HT1080 (cell line): ENCODE measurements at regions not wholly inside any gene's neighbourhood (a gene's known extent, or its start where the extent isn't known, plus 50 kb on each side); places are given as distances from the start of the nearest gene placed in this dataset.
A peak's percentile ranks its signal among the peaks of the same experiment; 100 is the strongest.

Experiments used
- DNase-seq: peaks from one replicate; pipeline ENCODE4 v3.0.0-alpha.2; 2015; ENCODE audit warnings: low read depth

- DNase-seq = no peak
These were observed 737.8 kb downstream of the MATN1 start for GRCh38 chr1:29985606-29985945.

- DNase-seq = no peak
These were observed 738.4 kb downstream of the MATN1 start for GRCh38 chr1:29984862-29985605.

DNA sequence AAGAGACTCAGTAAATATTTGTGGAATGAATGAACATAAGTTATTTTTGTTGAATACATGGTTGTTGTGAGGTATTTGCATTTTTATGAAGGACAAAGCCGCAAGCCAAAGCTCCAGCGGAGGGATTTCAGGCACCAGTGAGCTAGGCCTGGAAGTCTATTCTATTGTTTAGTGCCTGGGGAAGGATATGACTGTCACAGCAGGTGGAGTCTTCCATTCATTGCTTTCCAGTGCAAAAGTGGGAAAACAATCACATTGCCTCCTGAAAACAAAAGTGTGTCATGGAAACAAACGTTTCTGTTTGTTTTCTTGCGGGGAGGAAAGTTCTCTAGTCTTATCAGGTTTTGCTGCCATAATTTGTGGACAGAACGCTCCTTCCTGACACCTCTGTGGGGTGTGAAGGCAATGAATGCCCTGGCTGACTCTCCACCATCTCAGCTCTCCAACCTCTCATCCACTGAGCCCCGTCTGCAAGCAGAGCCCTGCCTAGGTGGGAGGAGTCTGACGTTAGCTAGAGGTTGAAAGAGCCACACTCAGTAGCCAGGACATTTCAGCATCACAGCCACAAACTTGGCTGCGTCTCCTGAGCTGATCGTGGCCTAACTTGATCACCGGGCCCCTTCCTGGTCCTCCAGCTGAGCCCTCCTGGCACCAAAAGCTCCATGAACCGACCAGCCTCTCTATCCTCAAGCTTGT lies 739.1 kb downstream of the MATN1 start:
- DNase-seq = no peak

DNA sequence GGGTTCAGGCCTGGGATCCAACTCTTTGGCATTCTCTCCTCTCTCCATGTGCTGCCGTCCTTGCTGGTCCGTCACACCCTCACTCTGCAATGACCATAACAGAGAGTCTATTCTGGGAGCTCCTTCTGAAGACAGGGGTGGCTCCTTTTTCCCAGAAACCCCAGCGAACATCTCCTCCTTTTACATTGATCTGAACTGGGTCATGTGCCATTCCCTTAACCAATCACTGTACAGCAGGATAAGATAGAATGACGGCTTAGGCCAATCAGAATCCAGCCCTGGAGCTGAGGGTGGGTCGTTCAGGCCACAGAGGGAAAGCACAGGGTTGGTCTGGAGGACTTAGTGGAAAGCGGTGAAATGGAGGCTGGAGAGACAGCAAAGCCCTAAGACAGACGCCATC lies 740.1 kb downstream of the MATN1 start:
- DNase-seq = no peak

GRCh38 chr1:29981586-29982239 lies 741.7 kb downstream of the MATN1 start:
- no peak for DNase-seq

DNA sequence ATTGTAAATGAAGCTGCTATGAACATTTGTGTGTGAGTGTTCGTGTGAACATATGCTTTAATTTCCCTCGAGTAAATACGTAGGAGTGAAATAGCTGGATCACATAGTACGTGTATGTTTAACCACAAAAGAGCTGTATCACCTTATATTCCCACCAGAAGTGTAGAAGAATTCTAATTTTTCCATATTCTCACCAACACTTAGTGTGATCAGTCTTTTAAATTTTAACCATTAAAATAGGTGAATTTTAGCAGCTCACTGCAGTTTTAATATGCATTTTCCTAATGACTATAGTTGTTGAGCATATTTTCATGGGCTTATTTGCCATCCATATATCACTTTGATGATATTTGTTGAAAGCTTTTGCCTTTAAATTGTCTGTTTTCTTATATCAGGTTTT lies 741.2 kb downstream of the PTPRU start:
- DNase-seq = no peak

DNA sequence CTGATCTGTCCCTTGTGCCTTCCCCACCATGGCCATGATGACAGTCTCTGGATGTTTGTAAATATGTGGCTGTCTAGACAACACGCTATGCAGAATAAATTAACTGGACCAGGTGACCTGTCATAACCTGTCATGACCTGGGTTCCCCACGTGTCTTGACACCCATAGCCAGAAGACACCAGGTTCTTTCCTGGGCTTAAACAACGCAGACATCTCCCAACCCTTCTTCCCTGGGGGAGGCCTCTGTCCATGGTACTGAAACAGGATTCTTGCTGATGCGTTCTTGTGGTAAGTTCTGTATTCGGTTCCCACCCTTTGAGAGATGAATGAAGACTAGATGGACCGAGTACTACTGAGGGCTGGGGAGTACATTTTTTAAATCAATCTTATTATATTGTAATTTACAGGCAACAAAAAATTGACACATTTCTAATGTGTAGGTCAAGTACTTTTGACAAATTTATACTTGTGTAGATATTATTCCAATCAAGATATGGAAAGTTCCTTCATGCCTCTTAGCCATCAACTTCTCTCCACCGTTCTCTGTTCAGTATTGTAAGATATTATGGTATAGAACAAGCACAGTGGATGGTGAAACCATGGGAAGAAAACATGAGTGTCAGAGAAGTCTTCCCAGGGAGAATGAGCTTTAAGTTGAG lies 738.8 kb downstream of the PTPRU start:
- DNase-seq = no peak

- DNase-seq = peak; percentile 74
These were observed 738.0 kb downstream of the PTPRU start for GRCh38 chr1:29974316-29974724.

GRCh38 chr1:29973406-29973805 lies 737.1 kb downstream of the PTPRU start:
- no peak for DNase-seq

GRCh38 chr1:29972421-29973053 lies 736.2 kb downstream of the PTPRU start:
- DNase-seq = no peak

DNA sequence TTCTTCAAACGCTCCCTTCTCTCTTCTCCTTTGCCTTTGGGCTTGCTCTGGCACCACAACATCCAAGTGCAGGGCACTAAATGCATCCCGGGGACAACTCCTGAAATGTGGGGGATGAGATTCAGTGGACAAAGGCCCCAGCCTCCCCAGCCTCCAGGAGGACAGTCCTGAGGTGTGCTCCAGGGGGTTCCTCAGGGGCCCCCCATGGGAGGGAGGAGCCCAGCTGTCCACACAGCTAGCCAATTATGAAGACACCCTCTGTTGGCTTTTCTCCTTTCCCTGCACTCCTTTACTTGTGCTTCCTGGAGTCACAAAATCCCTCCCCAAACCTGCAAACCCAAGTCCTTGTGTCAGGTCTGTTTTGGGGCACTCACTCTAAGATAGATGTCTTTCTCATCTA lies 735.4 kb downstream of the PTPRU start:
- DNase-seq = no peak

DNA sequence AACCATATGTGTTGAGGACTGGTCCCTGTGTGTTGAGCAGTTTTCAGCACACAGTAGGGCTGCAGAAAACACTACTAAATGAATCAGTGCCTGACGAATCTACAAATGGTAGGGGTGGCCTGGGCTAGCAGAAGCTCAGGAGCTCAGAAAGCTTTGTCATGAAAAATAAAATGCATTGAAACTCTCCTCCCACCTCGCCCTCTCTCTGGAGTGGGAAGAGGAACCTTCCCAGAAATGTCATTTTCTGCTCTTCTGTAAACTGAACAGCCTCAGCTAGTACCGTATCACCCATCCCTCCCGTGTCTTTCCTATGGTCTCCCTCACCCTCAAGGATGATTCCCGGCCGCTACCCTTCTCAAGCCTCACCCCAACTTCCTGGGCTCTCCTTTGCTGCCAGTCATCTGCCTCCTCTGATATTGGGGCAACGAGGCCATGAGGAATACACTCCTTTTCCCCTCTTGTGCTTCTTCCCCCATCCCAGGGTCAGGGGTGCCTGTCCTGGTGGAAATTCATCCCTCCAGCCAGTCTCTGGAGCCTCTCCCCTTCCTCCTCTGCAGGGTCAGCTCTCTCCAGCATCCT lies 734.5 kb downstream of the PTPRU start:
- no peak for DNase-seq

DNA sequence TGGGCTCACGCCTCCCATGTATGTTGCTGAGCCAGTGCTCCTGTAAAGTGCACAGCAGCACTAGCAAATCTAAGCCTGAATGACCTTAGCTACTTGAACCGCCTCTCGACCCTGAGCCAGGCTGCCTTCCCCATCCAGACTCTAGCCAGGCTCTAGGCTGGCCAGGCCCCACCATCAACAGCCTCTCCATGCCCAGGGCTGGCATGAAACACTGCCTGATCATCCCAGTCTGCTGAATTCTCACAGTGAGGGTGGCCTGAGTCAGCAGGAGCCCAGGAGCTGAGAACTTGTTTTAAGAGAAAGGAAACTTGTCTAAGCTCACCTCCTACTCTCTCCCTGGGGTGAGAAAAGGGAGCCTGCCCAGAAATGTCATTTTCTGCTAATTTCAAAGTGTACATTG lies 733.3 kb downstream of the PTPRU start:
- no peak for DNase-seq

DNA sequence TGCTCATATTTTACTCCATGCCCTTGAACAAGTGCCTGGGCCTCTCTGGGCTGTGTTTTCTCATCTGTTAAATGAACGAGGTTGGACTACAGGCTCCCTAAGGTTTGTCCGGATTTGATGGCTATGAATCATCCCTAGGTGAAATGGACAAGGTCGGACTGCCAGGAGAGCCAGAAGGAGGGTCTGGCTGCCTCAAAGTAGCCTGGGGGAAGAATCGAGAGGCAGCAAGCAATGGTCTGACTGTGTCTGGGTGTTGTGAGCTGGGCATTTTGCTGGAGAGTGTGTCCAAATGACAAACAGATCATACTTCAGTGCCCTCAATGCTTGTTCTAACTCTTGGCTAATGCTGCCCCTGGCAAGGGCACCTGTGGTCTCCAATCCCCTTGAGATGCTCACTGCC lies 730.9 kb downstream of the PTPRU start:
- no peak for DNase-seq

GRCh38 chr1:29966526-29967045 lies 730.3 kb downstream of the PTPRU start:
- DNase-seq = no peak

GRCh38 chr1:29964718-29965533 lies 728.6 kb downstream of the PTPRU start:
- no peak for DNase-seq

- no peak for DNase-seq
These were observed 727.6 kb downstream of the PTPRU start for GRCh38 chr1:29963946-29964345.

DNA sequence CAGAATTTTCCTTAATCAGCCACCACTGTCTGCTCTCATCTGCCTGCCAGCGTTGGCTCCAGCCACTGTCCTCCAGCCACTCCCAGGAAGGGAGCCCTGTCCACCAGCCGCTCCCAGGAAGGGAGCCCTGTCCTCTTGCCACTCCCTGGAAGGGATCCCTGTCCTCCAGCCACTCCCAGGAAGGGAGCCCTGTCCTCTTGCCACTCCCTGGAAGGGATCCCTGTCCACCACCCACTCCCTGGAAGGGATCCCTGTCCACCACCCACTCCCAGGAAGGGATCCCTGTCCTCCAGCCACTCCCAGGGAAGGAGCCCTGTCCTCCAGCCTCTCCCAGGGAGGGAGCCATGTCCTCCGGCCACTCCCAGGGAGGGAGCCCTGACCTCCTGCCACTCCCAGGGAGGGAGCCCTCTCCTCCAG lies 726.5 kb downstream of the PTPRU start:
- DNase-seq = no peak

DNA sequence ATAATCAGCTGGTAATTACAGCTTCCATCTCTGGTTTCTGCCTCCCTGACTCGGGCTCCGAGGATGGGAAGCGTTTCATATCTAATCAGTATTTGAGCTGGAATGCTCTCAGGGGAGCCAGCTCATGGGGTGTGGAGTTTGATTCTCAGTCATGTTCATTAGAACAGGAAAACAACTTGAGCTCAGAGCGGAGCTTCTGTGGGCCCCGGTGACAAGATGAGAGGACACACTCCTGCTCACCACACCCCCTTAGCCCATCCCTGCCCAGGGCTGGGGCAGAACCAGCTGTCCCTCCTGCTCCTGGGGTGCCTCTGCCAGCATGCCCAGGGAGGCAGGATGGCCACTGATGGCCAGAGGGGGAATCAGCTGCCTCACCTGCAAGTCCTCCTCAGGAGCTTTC lies 726.0 kb downstream of the PTPRU start:
- no peak for DNase-seq
